Glomerular visceral epithelial cell (primary cell): ENCODE measurements at regions not wholly inside any gene's neighbourhood (a gene's known extent, or its start where the extent isn't known, plus 50 kb on each side); places are given as distances from the start of the nearest gene placed in this dataset.

ENCODE experiments used
- DNase-seq: peaks from one replicate; pipeline ENCODE4 v3.0.0-alpha.2; 2016; ENCODE audit errors: extremely low spot score

DNA sequence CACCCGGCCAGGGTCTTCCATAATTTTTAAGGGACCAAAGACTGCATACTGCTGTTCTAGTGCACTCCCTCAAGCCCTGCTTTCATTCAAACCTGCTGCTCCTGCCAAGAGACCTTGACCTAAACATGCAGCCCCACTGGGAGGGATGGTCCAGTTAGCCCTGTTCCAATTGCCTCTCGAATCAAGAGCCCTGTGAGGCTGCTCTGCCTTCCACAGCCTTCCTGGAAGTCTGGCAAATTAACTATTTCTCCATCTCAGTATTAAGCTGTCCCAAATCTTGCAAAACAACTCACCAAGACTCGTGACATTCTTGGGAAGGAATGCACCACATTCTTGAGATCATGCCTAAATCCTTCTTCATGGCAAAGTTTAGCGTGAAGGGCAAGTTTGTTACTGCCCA, 231.3 kb downstream of the C1orf94 start:
- DNase-seq = no peak

DNA sequence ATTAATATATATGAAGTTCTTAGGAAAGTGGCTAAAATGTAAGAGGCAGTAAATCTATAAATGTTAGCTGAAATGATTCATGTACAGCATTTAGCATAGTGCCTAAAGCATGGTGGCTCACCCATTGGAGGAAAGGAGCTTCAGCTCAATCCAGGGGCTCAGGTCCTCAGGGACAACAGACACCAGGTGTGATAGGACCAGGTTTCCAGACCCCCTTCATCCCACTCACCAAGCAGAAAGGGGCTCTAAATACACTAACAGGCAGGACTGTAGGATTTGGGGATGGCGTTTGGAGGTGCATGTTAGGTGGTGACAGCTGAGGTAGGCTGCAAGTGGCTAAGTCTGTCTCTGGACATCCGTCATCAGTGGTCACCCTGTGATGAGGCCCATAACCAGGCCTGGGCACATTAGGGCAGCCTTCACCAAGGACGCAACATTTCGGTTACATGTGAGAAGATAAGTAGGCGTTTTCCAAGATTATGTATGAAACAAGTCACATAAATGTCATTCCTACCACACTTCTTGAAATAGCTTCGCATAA, 233.1 kb downstream of the C1orf94 start:
- no peak for DNase-seq

DNA sequence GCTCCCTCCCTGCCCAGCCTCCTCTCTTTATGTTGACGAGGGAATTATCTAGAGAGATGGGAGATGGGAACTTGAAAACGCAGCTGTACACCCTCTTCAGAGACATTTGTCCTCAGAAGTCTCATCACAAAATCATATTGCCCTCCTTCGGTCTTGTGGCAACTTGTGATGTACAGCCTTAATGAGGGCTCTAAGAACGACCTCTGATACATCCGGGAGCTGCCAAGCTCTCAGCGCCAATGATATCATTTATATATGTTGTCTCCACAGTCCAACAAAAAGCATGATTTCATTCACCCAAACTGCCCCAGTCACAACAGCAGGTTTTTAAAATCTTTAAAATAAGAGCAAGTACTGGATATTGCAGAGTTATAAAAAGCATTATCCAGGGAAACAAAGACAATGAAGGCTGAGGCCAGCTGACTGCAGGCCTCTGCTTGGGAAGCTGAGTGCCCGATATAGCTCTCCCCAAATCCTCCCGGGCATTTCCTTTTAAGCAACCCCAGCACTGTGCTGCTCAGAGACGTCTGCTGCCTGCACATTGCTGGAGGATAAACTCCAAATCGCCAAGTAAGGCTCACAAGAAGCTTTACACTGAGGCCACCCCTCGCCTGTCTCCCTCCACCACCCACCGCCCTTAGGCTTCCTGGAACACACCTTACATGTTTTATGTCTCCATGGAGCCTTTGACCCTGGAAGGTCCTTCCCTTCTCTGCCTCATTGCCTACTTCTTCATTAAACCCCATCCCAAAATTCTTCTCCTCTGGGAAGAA, 236.1 kb downstream of the C1orf94 start:
- no peak for DNase-seq

DNA sequence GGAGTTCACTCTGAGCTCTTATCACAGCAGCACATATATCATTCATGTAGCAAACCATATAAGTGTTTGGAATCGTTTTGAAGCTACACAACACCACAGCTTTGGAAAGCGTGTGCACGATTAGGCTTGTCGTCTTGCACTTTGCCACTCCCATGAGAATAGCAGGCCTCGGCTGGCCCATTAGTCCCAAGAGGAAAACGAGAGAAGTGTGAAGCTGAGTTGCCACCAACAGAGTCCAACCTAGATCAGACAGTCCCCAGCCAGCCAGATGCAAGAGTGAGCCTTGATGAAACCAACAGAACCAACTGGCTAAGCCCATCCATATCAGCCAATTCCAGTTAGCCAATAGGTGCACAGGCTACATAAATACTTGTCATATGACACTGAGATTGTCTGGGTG, 238.4 kb downstream of the C1orf94 start:
- no peak for DNase-seq

DNA sequence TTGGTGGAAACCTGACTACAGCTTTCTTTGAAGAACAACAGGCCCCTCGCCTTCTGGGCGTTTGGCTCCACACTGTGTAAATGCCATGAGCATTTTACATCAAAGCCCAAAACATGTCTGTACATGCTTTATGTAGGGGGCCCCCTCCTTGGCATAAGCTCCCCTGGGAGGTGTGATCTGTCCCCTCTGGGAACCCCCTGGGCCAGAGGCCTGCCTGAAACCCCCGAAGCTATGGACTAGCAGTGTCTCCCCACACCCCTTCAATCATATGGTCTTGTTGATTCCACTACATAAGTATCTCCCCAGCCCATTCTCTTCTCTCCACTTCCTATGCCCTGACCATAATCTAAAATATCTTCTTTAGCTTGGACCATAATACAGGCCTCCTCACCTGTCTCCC, 241.5 kb downstream of the C1orf94 start:
- no peak for DNase-seq

DNA sequence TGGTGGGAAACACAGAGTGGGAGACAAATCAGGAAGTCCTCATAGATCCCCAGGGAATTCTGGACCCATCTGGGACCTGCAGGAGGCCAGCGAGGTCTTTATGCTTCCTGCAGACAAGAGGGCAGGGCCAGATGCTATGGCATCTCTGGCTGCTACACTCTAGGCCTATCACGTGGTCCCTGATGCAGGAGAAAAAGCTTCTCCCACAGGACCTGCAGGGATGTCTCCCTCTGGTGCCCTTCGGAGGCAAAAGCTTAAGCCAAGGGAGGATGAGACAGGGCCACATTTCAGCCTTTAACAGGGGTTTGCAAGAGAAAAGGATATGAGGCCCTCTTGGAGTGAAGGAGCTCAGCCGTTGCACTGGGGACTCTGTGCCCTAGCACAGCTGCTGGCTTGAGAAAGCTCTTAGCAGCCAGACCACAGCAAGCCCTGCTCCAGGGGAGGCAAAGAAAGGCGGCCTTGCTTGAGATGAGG, 243.0 kb downstream of the C1orf94 start:
- no peak for DNase-seq

DNA sequence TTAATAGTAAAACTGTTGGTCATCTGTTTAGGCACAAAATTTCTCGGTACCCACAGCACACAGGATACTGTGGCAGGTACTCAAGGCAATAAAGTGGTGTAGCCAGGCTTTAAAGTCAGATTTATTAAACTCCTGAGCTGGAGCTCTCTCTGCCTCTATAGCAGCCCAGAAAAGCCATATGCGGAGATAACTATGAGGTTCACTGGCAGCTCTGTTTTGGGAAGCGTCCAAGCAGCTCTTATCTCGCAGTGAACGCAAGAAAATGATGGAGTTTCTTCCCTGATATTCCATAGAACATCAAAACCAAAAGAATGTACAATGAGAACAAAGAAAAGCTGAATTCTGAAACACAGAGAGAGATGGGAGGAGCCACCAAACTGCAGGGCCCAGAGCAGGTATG, 248.3 kb downstream of the C1orf94 start:
- DNase-seq = no peak

DNA sequence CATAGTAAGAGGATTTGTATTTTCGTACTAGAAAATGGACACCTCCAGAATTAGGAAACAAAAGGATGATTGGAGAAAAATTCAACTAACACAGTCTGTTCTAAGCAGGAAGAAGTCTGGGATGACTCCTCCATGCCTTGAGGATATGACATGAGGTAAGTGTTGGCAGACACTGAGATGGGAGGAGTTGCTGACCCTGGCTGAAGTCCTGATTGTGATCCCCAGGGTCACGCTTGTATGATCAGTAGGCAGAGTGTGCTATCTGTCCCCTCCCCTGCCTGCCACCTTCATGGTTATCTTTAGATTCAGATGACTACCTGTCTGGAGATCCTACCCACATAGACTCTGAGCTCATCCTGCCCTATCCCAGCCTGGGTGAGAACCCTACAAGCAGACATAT, 249.1 kb downstream of the C1orf94 start:
- no peak for DNase-seq

DNA sequence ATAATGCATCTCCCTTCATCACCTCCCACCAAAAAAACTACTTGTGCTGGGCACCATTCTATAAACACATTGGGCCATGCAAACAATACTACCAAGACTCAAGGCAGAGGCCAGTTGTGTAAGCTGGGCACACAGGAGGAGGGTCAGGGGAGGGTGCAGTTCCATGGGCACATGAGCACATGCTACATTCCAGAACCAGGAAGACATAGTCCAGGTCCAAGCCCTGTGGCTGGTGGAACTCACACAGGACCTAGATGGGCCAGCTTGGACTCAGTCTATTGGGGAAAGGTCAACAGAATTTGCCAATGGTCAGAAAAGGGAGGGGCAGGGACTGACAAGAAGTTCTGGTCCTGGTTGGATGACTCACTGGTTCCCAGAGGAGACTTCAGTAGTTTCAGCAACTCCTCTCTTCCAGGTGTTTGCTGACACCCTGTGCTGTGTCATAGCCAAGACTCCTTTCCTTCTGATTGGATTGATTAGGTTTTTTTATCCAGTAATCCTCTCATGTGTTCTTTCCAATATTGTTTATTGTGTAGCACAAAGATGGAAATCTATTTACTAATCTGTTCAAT, 249.7 kb downstream of the C1orf94 start:
- no peak for DNase-seq

DNA sequence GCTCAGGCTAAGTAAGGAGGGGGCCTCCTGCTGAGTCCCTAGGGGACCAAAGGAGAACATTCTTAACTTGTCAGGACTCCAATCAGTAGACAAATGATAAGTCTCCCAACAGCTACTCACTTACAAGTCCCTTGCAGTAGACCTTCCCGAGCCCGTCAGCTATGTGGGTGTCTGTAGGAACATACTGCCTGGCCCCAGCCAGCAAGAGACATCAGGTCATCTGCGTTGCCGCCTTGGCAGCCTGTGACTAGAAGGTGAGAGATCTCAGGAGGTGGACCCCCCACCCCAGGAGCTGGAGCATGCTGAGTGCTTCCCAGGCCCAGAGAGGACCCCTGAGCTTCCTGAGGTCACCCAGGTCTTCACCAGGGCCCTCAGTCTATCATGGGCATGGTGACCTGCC, 250.5 kb downstream of the C1orf94 start:
- no peak for DNase-seq

DNA sequence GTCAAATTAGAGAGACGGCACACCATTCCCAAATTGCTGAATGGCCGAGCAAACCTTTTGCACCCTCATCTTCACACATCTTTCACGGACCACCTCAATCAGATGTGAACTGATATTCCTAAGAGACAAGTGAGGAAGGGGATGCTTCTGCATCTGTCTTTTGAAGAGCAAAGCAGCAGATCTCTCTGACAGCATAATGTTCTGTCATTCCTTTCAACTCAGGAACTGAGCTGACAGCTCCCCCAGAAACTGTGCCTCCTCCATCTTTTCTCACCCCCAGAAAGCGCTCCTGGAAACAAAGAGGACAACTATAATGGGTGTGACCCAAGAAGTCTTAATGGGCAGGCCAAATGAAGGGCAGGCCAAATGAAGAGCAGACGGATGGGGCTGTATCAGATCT, 256.4 kb downstream of the C1orf94 start:
- DNase-seq = no peak

DNA sequence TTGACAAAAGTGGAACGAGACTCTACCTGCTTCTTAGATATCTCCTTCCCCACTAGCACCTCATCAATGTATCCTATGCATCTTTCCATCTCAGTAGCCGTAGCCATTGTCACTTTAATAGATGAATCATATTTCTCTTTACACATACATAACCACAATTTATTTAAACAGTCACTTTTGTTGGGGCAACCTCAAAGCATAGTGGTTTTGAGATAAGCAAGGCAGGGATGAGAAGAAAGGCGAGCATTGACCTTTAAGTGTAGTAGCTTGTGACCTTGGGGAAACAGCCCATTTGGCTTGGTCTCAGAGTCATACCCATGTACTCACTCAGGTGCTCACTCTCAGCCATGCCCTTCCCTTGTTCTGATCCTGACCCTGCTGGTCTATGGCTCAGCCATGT, 260.1 kb downstream of the C1orf94 start:
- no peak for DNase-seq

DNA sequence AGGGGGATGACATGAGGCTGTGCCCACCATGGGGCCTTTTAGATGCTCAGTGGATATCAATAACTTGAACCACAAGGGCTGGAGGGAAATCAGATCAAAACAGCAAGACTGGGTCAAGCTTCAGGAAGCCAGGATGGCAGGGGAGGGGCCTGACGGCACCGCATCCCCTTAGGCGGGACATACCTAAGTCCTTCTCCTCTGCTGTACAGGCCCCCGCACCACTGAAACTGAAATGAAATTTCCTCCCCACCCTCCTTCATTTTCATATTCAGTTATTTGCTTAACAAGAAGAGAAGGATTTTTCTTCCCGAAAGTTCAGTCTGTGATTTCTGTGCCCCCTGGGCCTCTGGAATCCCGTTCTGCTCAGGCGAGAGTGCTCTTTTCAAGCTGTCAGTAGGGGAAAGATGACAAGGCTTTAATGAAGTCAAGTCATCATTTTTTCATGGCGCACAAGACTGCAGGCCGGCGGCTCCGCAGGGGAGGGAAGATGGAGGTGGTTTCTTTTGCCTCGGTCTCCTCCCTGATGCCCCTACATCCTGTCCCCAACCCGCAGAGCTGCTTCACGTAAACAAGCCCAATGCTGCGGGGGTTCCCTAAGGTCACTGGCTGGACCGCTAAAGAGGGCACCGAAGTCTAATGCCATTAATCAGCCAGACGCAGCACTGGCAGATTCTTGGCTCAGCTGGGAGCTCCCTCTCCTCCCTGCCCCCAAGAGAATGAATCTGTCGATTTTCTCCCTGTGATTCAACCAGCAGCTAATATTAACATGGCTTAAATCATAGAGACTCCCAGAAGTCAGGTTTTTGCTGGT, 264.8 kb downstream of the C1orf94 start:
- DNase-seq = no peak

DNA sequence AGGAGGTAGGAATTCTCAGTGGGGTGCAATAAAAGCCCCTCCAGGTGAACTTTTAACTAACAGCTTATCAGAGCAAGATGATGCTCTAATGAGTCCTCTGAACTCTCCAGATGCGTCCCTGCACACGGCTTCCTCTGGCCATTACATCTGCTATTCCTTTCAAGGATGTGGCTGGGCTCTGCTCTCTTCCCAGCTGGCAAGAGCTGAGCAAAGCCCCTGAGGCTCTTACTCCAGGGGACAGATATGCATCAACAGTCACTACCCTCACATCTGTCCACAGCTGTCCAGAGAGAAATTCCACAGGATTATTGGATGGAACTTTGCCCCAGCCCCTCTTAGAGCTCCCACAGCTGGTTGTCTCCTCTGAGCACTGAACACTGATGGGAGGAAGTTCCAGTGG, 267.8 kb downstream of the C1orf94 start:
- no peak for DNase-seq

DNA sequence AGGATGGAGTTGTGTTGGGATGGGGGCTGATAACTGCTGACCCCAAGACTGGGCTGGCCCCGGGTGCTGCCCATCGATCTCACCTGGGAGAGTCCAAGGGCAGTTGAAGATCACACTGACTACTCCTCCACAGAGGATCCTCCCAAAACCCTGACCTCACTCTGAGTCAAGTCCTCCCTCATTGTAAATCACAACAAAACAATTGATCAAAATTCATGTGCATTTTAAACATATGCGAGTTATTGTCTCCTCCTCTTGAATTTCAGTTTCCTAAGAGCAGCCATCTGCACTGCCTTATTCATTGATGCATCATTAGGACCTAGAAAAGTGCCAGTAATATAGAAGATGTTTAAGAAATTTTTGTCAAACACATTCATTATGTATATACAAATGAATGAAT, 273.6 kb downstream of the C1orf94 start:
- no peak for DNase-seq

DNA sequence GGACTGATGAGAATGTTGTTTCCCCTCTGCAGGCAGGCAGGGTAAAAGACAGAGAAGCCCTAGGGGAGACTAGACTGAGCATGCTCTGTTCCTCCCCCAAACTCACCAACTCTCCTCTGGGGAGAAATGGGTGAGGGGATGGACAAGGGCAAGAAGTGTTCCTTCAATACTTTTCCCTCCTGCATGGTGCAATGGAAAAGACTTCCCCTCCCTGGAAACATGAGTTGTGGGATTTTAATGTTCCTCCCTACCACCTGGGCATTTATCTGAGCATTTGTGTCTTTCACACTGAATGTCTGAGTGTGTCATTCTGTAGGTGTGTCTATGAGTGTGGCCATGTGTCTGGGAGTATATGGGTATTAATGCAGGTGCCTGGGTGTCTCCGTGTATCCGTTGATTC, 275.7 kb downstream of the C1orf94 start:
- no peak for DNase-seq

DNA sequence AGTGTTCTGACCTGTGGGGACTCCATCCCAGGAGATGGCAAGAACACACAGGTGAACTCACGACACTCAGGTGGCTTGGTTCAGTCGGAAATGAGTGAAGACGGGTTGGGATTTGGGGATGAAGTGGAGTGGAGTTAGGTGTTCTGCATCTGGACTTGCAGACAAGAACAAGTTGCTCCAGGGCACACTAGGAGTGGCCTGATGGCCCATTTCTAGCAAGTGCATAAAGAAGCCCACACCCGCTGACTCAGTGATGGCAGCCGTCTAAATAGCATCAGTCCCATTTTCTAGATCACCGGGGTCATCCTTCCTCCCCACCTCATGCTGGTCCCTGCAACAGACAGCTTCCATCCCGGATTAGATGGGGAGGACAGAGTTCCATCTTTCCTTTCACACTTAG, 278.4 kb downstream of the C1orf94 start:
- DNase-seq = no peak

DNA sequence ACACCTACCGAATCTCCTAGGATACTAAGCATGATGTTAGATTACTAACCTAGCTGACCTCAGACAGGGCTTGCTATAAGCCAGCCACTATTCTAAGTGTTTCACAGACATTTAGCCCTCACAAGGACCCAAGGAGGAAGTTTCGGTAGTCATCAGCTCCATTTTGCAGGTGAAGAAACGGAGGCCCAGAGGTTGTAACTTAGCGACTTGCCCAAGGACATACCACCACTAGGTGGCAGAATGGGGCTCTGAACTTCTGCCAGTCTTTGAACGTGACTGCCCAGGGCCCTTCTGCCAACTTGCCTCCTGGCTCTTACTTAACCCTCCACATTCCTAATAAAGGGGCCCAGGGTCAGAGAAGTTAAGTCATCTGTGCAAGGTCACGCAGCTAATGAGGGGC, 283.5 kb downstream of the C1orf94 start:
- DNase-seq = no peak

DNA sequence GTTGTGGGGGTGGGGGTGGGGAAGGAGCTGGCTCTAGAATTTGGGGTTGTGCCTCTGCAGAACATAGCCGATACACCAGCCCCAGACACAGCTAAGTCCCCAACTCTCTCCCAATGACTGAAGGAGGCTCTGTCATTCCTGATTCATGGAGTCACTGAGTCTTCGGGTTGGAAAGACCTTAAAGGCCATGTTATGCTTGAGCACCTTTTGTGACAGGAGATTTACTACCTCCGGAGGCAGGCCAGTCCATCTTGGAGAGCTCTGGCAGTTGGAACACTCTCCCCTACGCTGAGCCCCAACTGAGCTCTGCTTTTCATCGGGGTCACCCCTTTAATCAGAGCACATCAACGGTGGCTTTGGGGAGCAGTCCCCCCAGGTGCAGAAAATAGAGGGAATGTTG, 284.4 kb upstream of the GJB5 start:
- DNase-seq = no peak

DNA sequence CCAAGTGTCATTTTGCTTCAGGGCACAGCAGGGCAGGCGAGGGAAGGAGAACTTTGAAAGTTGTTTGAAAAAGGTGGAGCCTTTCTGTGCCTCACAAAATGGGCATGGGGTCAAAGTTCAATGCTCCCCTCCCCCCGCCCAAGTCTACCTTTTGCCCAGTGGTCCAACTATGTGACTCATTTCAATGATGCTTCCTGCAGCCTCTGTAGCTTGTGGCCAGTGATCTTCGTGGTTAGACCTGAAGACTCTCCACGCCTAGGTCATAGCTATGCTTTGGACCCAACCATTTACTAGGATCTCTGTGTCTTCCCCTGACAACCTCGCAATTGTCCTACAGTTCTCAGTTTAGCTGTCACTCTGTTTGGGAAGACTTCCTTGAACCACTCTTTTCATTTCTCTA, 280.3 kb upstream of the GJB5 start:
- DNase-seq = no peak

DNA sequence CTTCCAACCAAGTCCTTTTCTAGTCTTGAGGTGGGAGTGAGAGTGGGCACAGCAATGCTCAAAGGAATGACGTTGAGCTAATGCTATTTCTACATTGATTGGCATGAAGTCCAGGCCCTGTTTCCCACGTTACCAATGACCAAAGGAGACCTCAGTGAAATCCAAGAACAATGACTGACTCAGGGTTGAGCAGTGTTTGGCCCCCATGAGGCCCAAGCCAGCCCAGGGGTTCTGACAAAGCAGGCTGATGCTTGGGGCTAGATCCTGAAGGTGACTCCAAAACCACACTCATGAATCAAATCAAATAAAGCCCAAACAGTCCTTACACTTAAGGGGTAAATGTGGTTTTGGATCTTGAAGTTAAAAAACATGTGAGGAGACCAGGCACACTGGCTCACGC, 278.5 kb upstream of the GJB5 start:
- DNase-seq = no peak

DNA sequence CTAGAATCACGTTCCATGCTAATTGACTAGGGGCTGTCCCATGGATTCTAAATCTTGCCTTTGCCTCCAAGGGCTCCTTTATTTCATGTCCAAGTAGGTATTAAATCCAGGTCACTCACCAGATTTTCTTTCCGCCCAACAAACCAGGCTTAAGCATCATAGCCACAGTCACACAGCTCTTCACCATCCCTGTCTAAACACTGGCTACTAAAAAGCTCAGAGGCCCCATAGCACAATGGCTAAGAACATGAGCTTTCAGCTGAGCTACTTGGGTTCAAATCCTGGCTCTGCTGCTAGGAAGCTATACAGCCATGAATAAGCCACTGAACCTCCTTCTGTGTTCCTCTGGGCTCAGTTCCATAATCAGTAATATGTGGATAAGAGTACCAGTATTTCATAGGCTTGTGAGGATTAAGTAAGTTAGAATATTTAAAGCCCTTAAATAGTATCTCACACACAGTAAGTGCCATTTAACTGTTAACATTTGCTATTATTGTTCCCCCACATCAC, 277.2 kb upstream of the GJB5 start:
- no peak for DNase-seq
